GM21423 (cell line): ENCODE measurements at regions not wholly inside any gene's neighbourhood (a gene's known extent, or its start where the extent isn't known, plus 50 kb on each side); places are given as distances from the start of the nearest gene placed in this dataset.
"Not testable (repeated sequence)": the region's sequence is repeated elsewhere in the genome, so short reads cannot be mapped to it uniquely, and the experiment has no call there.

Source experiments
- ATAC-seq: cut with Tn5 transposase; IDR thresholded peaks from one replicate; pipeline ENCODE4 v1.9.1; 2021; ENCODE audit warnings: mild to moderate bottlenecking, moderate library complexity; ENCODE audit not compliant: unreplicated experiment

DNA sequence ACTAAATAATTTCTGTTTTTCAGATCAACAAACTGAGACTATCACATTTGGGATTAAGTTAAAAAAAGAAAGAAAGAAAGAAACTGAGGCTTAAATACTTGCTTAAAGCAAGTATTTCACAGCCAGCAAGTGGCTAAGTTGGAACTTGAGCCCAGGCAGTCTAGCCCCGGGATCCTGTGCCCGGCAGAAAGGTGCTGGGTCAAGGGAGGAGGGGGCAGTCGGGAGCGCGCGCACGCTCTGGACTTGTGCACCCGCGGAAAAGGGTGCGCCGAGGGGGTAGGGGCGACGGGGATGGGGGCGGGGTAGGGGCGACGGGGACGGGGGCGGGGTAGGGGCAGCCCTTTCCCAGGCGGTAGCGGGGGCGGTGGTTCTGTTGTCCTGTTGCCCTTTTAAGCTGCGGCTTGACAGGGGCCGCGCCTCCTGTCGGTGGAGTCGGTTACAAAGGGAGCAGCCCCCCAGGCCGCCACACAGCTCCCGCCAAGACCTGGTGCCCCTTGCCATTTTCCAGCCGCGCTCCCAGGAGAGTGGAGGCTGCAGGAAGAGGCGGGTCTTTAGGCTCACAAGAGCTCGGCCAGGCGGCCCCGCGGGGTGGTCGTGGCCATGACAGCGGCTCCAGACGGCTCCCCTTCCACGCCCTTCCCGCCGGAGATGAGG is 60.6 kb downstream of the GOLGA8T start:
- ATAC-seq: not testable (repeated sequence)

DNA sequence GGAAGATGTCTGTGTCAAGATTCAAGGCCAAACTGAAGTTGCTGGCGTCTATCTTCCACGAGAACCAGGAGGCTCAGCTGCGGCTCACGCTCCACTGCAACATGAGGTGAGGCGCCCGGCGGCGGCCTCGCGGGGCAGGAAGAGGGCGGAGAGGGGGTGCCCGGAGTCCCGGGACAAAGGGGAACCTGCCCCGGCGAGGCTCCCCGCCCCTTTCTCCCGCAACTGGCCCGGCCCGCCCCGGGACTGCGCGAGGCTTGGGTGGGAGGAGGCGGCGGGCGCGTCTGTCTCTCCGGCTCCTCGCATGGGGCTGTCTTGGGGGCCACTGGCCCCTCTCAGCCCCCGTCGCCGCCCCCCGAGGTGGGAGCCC is 61.1 kb downstream of the GOLGA8T start:
- not testable (repeated sequence) for ATAC-seq

DNA sequence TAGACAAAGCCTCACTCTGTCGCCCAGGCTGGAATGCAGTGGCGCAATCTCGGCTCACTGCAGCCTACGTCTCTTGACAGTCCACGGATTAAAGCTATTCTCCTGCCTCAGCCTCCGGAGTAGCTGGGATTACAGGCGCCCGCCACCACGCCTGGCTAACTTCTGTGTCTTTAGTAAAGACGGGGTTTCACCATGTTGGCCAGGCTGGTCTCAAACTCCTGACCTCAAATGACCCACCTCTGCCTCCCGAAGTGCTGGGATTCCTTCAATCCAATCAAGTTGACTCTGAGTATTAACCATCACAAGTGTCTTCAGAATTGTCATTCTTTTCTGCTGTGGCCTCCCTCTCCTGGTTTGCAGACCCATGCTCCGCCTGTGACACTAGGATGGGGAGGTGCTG is 61.9 kb downstream of the GOLGA8T start:
- not testable (repeated sequence) for ATAC-seq

GRCh38 chr15:30201517-30201916 is 66.7 kb downstream of the GOLGA8T start:
- not testable (repeated sequence) for ATAC-seq

- not testable (repeated sequence) for ATAC-seq
Measured at GRCh38 chr15:30213733-30214132, 78.9 kb downstream of the GOLGA8T start.

DNA sequence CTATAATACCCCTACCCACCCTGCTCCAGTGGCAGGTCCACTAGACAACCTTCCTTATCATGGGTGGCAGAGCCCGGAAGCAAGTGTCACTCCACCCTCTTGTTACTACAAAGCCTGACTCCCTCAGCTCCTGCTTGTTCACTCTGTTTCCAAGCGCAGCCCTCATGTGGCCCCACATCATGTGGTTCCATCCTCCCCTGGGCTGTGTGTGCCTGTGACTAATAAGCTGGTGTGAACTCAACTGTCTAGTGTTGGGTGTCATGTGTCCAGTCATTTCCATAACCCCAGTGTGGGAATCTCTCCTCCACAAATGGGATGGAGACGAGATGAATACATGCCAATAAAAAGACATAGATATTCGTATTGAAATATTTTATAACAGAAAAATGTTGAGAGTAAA is 87.0 kb downstream of the GOLGA8T start:
- not testable (repeated sequence) for ATAC-seq

DNA sequence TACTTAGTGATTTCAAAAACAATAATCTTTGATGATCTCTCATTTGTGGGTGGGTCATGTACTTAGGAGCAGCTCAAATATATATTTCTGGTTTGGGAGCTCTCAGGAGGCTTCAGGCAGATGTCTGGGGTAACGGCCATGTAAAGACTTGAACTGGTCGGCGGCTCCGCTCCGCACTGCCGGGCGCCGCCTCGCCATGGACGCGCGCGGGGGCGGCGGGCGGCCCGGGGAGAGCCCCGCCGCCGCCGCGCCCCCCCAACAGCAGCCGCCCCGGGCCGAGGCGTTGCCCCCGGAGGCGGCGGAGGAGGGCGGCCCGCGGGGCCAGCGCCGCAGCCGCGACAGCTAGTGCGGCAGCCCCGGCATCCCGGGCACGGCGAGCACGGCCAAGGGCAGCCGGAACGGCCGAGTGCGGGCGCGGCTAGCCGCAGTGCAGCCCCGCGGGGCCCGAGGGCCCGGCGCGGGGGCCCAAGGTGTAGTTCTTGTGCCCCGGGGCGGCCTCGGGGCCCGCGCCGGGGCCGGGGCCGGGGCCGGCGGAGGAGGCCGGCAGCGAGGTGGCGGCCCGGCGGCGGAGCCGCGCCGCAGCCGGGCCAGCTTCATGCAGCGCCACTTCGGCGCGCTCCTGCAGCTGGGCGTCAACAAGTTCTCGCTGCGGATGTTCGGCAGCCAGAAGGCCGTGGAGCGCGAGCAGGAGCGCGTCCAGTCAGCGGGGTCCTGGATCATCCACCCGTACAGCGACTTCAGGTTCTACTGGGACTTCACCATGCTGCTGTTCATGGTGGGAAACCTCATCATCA is 88.1 kb downstream of the GOLGA8T start:
- ATAC-seq: not testable (repeated sequence)

DNA sequence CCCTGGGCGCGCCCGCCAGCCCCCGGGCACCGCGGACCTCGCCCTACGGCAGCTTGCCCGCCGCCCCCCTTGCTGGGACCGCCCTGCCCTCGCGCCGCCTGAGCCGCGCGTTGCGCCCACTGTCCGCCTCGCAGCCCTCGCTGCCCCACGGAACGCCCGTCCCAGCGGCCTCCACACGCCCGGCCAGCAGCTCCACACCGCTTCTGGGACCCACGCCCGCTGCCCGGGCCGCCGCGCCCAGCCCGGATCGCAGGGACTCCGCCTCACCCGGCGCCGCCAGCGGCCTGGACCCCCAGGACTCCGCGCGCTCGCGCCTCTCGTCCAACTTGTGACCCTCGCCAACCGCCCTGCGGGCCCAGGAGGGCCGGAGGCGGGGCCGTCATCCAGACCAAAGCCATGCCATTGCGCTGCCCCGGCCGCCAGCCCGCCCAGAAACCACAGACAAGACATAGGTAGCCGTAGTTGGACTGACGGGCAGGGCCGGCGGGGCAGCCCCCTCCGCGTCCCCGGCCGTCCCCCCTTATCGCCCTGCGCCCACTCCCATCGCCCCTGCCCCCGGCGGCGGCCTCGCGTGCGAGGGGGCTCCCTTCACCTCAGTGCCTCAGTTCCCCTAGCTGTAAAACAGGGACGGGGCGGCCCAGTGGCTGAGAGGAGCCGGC is 90.5 kb downstream of the GOLGA8T start:
- not testable (repeated sequence) for ATAC-seq

DNA sequence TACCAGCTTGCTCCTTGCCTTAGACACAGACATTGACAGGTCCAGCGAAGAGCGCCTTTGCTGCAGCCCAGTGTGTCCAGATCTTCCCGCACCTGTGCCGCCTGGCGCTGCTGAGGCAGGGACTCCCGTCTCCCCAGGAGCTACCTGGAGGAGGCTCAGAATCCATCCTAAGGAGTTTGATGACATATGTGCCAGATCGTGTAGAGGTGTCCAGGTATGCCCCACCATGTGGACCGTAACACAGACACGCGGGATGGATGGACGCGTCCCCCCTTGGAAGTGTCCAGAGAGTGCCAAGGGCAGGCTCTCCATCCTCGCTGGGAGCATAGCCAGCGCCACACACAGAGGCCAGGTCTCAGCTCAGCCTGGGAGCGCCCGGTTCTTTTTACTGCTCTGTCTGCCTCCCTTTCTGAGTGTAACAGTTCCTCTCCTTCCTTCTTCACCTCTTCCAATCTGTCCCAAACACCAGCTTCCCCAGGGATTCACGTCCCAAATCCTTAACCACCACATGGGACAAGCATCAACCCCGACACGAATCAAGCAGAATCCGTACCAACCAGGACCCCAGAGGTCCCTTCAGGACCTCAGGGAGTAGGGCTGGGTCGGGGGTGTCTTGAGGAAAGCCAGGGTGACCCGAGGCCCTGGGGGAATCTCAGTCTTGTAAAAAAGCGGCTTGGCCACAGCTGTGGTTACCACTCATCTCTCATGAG is 126.7 kb downstream of the GOLGA8T start:
- ATAC-seq: not testable (repeated sequence)

DNA sequence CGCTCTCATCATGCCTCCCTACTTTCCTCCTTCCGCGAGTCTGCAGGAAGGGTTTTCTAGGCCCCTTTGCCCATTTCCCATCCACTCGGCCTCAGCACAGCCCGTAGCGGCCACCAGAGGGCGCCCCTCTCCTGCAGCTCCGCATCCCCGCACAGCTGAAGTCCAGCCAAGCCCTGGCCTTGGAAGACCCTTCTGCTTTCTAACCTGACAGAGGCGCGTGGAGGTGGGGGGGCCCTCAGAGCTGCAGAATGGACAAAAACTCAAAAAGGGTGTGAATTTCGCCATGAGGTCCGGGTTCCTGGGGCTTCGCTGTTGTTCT is 127.2 kb downstream of the GOLGA8T start:
- ATAC-seq: peak; percentile 48

GRCh38 chr15:30264000-30264399 is 129.1 kb downstream of the GOLGA8T start:
- ATAC-seq: not testable (repeated sequence)

DNA sequence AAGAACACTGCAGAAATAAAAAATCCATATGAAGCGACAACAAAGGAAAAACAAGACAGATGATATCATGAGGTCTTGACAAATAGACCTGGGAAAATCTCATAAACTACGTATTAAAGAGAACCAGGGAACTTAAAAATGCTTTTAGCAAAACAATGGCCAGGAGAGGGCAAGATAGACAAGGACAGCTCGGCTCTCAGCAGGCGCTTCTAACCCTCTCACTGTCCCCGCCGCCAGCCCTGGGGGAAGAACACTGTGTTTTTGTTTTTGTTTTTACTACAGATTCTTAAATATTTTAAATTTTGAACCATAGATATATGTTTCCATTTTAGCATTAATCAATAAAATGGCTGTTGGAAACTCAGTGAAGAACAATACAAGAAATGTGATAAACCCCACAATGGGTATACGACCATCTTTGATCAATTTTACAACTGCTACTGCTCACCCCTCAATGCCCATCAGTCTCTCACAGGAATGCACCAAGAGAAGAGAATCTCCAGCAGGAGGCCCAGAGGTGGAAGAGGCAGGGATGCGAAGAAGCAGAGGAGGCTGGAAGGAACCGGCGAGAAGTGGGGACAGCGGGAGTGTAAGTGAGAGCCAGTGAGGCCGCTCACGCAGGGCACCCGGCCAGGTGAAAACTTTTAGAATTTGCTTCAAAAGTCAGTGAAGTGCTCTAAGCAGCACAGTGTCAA is 98.0 kb downstream of the CHRFAM7A start:
- not testable (repeated sequence) for ATAC-seq

GRCh38 chr15:30303968-30304367 is 89.4 kb downstream of the CHRFAM7A start:
- not testable (repeated sequence) for ATAC-seq
